Stimulated activated CD8-positive, alpha-beta memory T cell treated with anti-CD3 and anti-CD28 coated beads, Interleukin-15, amount 100 ng/mL, for 1 hour (primary cell): ENCODE measurements at regions not wholly inside any gene's neighbourhood (a gene's known extent, or its start where the extent isn't known, plus 50 kb on each side); places are given as distances from the start of the nearest gene placed in this dataset.
"Not testable (repeated sequence)": the region's sequence is repeated elsewhere in the genome, so short reads cannot be mapped to it uniquely, and the experiment has no call there.

Source experiments
- DNase-seq: peaks from one replicate; pipeline ENCODE4 v3.0.0-alpha.2; 2020; ENCODE audit warnings: low read depth

GRCh38 chr2:87542599-87543174 lies 205.2 kb upstream of the PLGLB2 start:
- not testable (repeated sequence) for DNase-seq

- not testable (repeated sequence) for DNase-seq
Observed at GRCh38 chr2:87543797-87544196, 204.1 kb upstream of the PLGLB2 start.

- DNase-seq: not testable (repeated sequence)
Observed at GRCh38 chr2:87547106-87547505, 200.8 kb upstream of the PLGLB2 start.

GRCh38 chr2:87547966-87548365 lies 199.9 kb upstream of the PLGLB2 start:
- DNase-seq: not testable (repeated sequence)

- DNase-seq: not testable (repeated sequence)
Observed at GRCh38 chr2:87548681-87549536, 199.0 kb upstream of the PLGLB2 start.

GRCh38 chr2:87549561-87550202 lies 198.2 kb upstream of the PLGLB2 start:
- DNase-seq: not testable (repeated sequence)

GRCh38 chr2:87554678-87555077 lies 193.2 kb upstream of the PLGLB2 start:
- not testable (repeated sequence) for DNase-seq

GRCh38 chr2:87555082-87555481 lies 192.8 kb upstream of the PLGLB2 start:
- not testable (repeated sequence) for DNase-seq

GRCh38 chr2:87559001-87559400 lies 188.9 kb upstream of the PLGLB2 start:
- not testable (repeated sequence) for DNase-seq

GRCh38 chr2:87559735-87560134 lies 188.2 kb upstream of the PLGLB2 start:
- not testable (repeated sequence) for DNase-seq

- DNase-seq: not testable (repeated sequence)
Observed at GRCh38 chr2:87565116-87565515, 182.8 kb upstream of the PLGLB2 start.

GRCh38 chr2:87566531-87566930 lies 181.4 kb upstream of the PLGLB2 start:
- not testable (repeated sequence) for DNase-seq

- not testable (repeated sequence) for DNase-seq
Observed at GRCh38 chr2:87567093-87567492, 180.8 kb upstream of the PLGLB2 start.

- DNase-seq: not testable (repeated sequence)
Observed at GRCh38 chr2:87567912-87568311, 180.0 kb upstream of the PLGLB2 start.

- not testable (repeated sequence) for DNase-seq
Observed at GRCh38 chr2:87568554-87569278, 179.2 kb upstream of the PLGLB2 start.

GRCh38 chr2:87569689-87570397 lies 178.0 kb upstream of the PLGLB2 start:
- DNase-seq: not testable (repeated sequence)

- DNase-seq: not testable (repeated sequence)
Observed at GRCh38 chr2:87571889-87572465, 175.9 kb upstream of the PLGLB2 start.

GRCh38 chr2:87572906-87573305 lies 175.0 kb upstream of the PLGLB2 start:
- DNase-seq: not testable (repeated sequence)

- not testable (repeated sequence) for DNase-seq
Observed at GRCh38 chr2:87573386-87574192, 174.3 kb upstream of the PLGLB2 start.
